ENCODE measurements at regions not wholly inside any gene's neighbourhood (a gene's known extent, or its start where the extent isn't known, plus 50 kb on each side); places are given as distances from the start of the nearest gene placed in this dataset.

GRCh38 chr9:118222375-118222774 is 518.2 kb downstream of the TLR4 start:
- H3K27ac ChIP-seq (ENCODE audit: low read depth, low read length): no peak overlapping the region
- ChIA-PET CTCF (no interaction called here), POLR2A (no interaction called here)
- DNase-seq (ENCODE audit: low read depth, low spot score): no peak
- peaks cover 5% of the 10 kb centered on the region; the same call in 1 of the 2 replicates for H3K9me3 ChIP-seq (ENCODE audit: control insufficient read depth, insufficient read depth, low read length)
- TF ChIP-seq, protein P1, sequence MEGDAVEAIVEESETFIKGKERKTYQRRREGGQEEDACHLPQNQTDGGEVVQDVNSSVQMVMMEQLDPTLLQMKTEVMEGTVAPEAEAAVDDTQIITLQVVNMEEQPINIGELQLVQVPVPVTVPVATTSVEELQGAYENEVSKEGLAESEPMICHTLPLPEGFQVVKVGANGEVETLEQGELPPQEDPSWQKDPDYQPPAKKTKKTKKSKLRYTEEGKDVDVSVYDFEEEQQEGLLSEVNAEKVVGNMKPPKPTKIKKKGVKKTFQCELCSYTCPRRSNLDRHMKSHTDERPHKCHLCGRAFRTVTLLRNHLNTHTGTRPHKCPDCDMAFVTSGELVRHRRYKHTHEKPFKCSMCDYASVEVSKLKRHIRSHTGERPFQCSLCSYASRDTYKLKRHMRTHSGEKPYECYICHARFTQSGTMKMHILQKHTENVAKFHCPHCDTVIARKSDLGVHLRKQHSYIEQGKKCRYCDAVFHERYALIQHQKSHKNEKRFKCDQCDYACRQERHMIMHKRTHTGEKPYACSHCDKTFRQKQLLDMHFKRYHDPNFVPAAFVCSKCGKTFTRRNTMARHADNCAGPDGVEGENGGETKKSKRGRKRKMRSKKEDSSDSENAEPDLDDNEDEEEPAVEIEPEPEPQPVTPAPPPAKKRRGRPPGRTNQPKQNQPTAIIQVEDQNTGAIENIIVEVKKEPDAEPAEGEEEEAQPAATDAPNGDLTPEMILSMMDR (IDR thresholded peaks at IDR 0.05; ENCODE audit: low read depth, low read length): no peak
- H3K27me3 ChIP-seq (ENCODE audit: control insufficient read depth, insufficient read depth, low read length): no peaks in the 10 kb centered on the region
- H3K4me3 ChIP-seq (ENCODE audit: low read depth, low read length): no peak overlapping the region

- H3K27ac ChIP-seq (ENCODE audit: low read depth, low read length): no peak overlapping the region
- peaks cover 8% of the 10 kb centered on the region; the same call in 1 of the 2 replicates for H3K9me3 ChIP-seq (ENCODE audit: control insufficient read depth, insufficient read depth, low read length)
- TF ChIP-seq, protein P1 (IDR thresholded peaks at IDR 0.05; ENCODE audit: low read depth, low read length): no peak
- H3K27me3 ChIP-seq (ENCODE audit: control insufficient read depth, insufficient read depth, low read length): no peaks in the 10 kb centered on the region
- DNase-seq (ENCODE audit: low read depth, low spot score): no peak
- H3K4me3 ChIP-seq (ENCODE audit: low read depth, low read length): no peak overlapping the region
- POLR2A ChIA-PET: no interaction called here
- CTCF ChIA-PET: no interaction called here
Observed at GRCh38 chr9:118223111-118223510, 518.9 kb downstream of the TLR4 start.

DNA sequence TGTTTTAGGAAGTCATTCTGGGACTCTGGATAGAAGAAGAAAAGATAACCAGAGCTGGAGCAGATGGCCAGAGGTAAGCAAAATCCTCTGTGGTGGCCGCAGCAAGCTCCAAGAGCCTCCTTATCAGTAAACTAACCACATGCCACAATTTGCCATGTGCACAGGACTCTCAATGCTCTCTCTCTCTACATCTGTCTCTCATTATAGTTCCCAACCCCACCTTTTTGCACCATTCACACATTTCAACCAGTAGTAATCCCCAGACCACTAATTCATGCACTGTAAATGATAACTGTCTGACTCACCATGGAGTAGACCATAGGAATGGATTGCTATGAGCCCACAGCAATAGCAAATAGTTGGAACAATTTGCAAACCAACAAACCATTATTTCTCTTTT is 526.1 kb downstream of the TLR4 start:
- Histone ChIP-seq H3K9me3 (ENCODE audit: control insufficient read depth, insufficient read depth, low read length) (peaks cover 4% of the 10 kb centered on the region; the same call in 1 of the 2 replicates), H3K4me3 (ENCODE audit: low read depth, low read length) (no peak overlapping the region), H3K27ac (ENCODE audit: low read depth, low read length) (no peak overlapping the region), H3K27me3 (ENCODE audit: control insufficient read depth, insufficient read depth, low read length) (no peaks in the 10 kb centered on the region)
- TF ChIP-seq, protein P1 (IDR thresholded peaks at IDR 0.05; ENCODE audit: low read depth, low read length): no peak
- ChIA-PET CTCF (no interaction called here), POLR2A (no interaction called here)
- no peak for DNase-seq (ENCODE audit: low read depth, low spot score)

GRCh38 chr9:118236625-118237024 is 532.4 kb downstream of the TLR4 start:
- Histone ChIP-seq H3K4me3 (ENCODE audit: low read depth, low read length) (no peak overlapping the region), H3K27ac (ENCODE audit: low read depth, low read length) (no peak overlapping the region), H3K27me3 (ENCODE audit: control insufficient read depth, insufficient read depth, low read length) (no peaks in the 10 kb centered on the region), H3K9me3 (ENCODE audit: control insufficient read depth, insufficient read depth, low read length) (peaks cover 2% of the 10 kb centered on the region; the same call in 1 of the 2 replicates)
- TF ChIP-seq, protein P1 (IDR thresholded peaks at IDR 0.05; ENCODE audit: low read depth, low read length): no peak
- ChIA-PET CTCF (no interaction called here), POLR2A (no interaction called here)
- DNase-seq (ENCODE audit: low read depth, low spot score): no peak

GRCh38 chr9:118238139-118238538 is 533.9 kb downstream of the TLR4 start:
- peaks cover 10% of the 10 kb centered on the region for H3K9me3 ChIP-seq (ENCODE audit: control insufficient read depth, insufficient read depth, low read length)
- no peak overlapping the region for H3K4me3 ChIP-seq (ENCODE audit: low read depth, low read length)
- H3K27ac ChIP-seq (ENCODE audit: low read depth, low read length): no peak overlapping the region
- DNase-seq (ENCODE audit: low read depth, low spot score): no peak
- ChIA-PET CTCF (no interaction called here), POLR2A (no interaction called here)
- TF ChIP-seq, protein P1 (IDR thresholded peaks at IDR 0.05; ENCODE audit: low read depth, low read length): no peak
- no peaks in the 10 kb centered on the region for H3K27me3 ChIP-seq (ENCODE audit: control insufficient read depth, insufficient read depth, low read length)
